ENCODE measurements at regions not wholly inside any gene's neighbourhood (a gene's known extent, or its start where the extent isn't known, plus 50 kb on each side); places are given as distances from the start of the nearest gene placed in this dataset.

GRCh38 chr6:22078802-22079545 is 217.9 kb downstream of the PRL start:
- H3K4me3 ChIP-seq (ENCODE audit: low read length in 2 of 2) = no peak overlapping the region
- H3K27ac ChIP-seq (ENCODE audit: low read depth in 1 of 2, low read length in 2 of 2) = no peak overlapping the region
- H3K4me1 ChIP-seq (ENCODE audit: control insufficient read depth in 1 of 2, insufficient read depth in 2 of 2, low read length in 2 of 2) = peaks cover 0 to 3% of the 10 kb centered on the region in 2 donors
- H3K9me3 ChIP-seq (ENCODE audit: control insufficient read depth, low read length) = no peaks in the 10 kb centered on the region
- H3K27me3 ChIP-seq (ENCODE audit: control insufficient read depth in 1 of 2, insufficient read depth in 2 of 2, low read length in 1 of 2) = no peaks in the 10 kb centered on the region
- ATAC-seq (ENCODE audit: low FRiP score) (no peak), DNase-seq (no peak)
- intact Hi-C loops (cut with DNase I) = loop anchor here in 1 of 2 donors (10.0 kb wide), 1 partner anchor 484 kb away; the partner anchor contains the start of gene SOX4
- WGBS, 2 donors = 94 to 95% methylated on average over 8 of the region's 8 CpGs
- H3K36me3 ChIP-seq (ENCODE audit: control insufficient read depth in 1 of 2, insufficient read depth in 2 of 2, low read length in 1 of 2) = no peaks in the 10 kb centered on the region

GRCh38 chr6:22079783-22080182 is 217.1 kb downstream of the PRL start:
- intact Hi-C loops (cut with DNase I) = loop anchor here in 1 of 2 donors (10.0 kb wide), 1 partner anchor 485 kb away; the partner anchor contains the start of gene SOX4
- DNase-seq (peak in 1 of 2 donors; percentile 55), ATAC-seq (ENCODE audit: low FRiP score) (no peak)
- no peaks in the 10 kb centered on the region for H3K27me3 ChIP-seq (ENCODE audit: control insufficient read depth in 1 of 2, insufficient read depth in 2 of 2, low read length in 1 of 2)
- H3K4me3 ChIP-seq (ENCODE audit: low read length in 2 of 2) = no peak overlapping the region
- H3K27ac ChIP-seq (ENCODE audit: low read depth in 1 of 2, low read length in 2 of 2) = no peak overlapping the region
- H3K4me1 ChIP-seq (ENCODE audit: control insufficient read depth in 1 of 2, insufficient read depth in 2 of 2, low read length in 2 of 2) = peaks cover 0 to 3% of the 10 kb centered on the region in 2 donors
- WGBS, 2 donors = 2 to 12% methylated on average over 5 of the region's 5 CpGs
- H3K36me3 ChIP-seq (ENCODE audit: control insufficient read depth in 1 of 2, insufficient read depth in 2 of 2, low read length in 1 of 2) = no peaks in the 10 kb centered on the region
- no peaks in the 10 kb centered on the region for H3K9me3 ChIP-seq (ENCODE audit: control insufficient read depth, low read length)

GRCh38 chr6:22081709-22082108 is 215.1 kb downstream of the PRL start:
- no peaks in the 10 kb centered on the region for H3K36me3 ChIP-seq (ENCODE audit: control insufficient read depth in 1 of 2, insufficient read depth in 2 of 2, low read length in 1 of 2)
- peaks cover 0 to 3% of the 10 kb centered on the region in 2 donors for H3K4me1 ChIP-seq (ENCODE audit: control insufficient read depth in 1 of 2, insufficient read depth in 2 of 2, low read length in 2 of 2)
- no peak for DNase-seq
- no peaks in the 10 kb centered on the region for H3K9me3 ChIP-seq (ENCODE audit: control insufficient read depth, low read length)
- intact Hi-C loops (cut with DNase I) = no loop called here
- ATAC-seq (ENCODE audit: low FRiP score) = no peak
- H3K27ac ChIP-seq (ENCODE audit: low read depth in 1 of 2, low read length in 2 of 2) = peak overlapping the region in 1 of 2 donors; percentile 28
- 74 to 85% methylated on average over 4 of the region's 4 CpGs for whole genome bisulfite sequencing, 2 donors
- no peak overlapping the region for H3K4me3 ChIP-seq (ENCODE audit: low read length in 2 of 2)
- no peaks in the 10 kb centered on the region for H3K27me3 ChIP-seq (ENCODE audit: control insufficient read depth in 1 of 2, insufficient read depth in 2 of 2, low read length in 1 of 2)

GRCh38 chr6:22082218-22082617 is 214.6 kb downstream of the PRL start:
- Histone ChIP-seq H3K27ac (ENCODE audit: low read depth in 1 of 2, low read length in 2 of 2) (no peak overlapping the region), H3K4me1 (ENCODE audit: control insufficient read depth in 1 of 2, insufficient read depth in 2 of 2, low read length in 2 of 2) (peaks cover 0 to 3% of the 10 kb centered on the region in 2 donors), H3K4me3 (ENCODE audit: low read length in 2 of 2) (no peak overlapping the region), H3K9me3 (ENCODE audit: control insufficient read depth, low read length) (no peaks in the 10 kb centered on the region), H3K27me3 (ENCODE audit: control insufficient read depth in 1 of 2, insufficient read depth in 2 of 2, low read length in 1 of 2) (no peaks in the 10 kb centered on the region), H3K36me3 (ENCODE audit: control insufficient read depth in 1 of 2, insufficient read depth in 2 of 2, low read length in 1 of 2) (no peaks in the 10 kb centered on the region)
- ATAC-seq (ENCODE audit: low FRiP score) = no peak
- DNase-seq = no peak
- intact Hi-C loops (cut with DNase I) = no loop called here
- WGBS, 2 donors = 22 to 34% methylated on average over 3 of the region's 3 CpGs

- ATAC-seq (ENCODE audit: low FRiP score) = no peak
- no peak for DNase-seq
- intact Hi-C loops (cut with DNase I) = no loop called here
- Histone ChIP-seq H3K36me3 (ENCODE audit: control insufficient read depth in 1 of 2, insufficient read depth in 2 of 2, low read length in 1 of 2) (no peaks in the 10 kb centered on the region), H3K4me3 (ENCODE audit: low read length in 2 of 2) (no peak overlapping the region), H3K27me3 (ENCODE audit: control insufficient read depth in 1 of 2, insufficient read depth in 2 of 2, low read length in 1 of 2) (no peaks in the 10 kb centered on the region), H3K4me1 (ENCODE audit: control insufficient read depth in 1 of 2, insufficient read depth in 2 of 2, low read length in 2 of 2) (peaks cover 0 to 3% of the 10 kb centered on the region in 2 donors), H3K9me3 (ENCODE audit: control insufficient read depth, low read length) (no peaks in the 10 kb centered on the region), H3K27ac (ENCODE audit: low read depth in 1 of 2, low read length in 2 of 2) (no peak overlapping the region)
- 5 to 34% methylated on average over 1 of the region's 1 CpG for WGBS, 2 donors
Observed at GRCh38 chr6:22083119-22083518, 213.7 kb downstream of the PRL start.

GRCh38 chr6:22087960-22088706 is 208.7 kb downstream of the PRL start:
- intact Hi-C loops (cut with DNase I) = no loop called here
- ATAC-seq (ENCODE audit: low FRiP score) (no peak), DNase-seq (no peak)

GRCh38 chr6:22091424-22091948 is 205.3 kb downstream of the PRL start:
- intact Hi-C loops (cut with DNase I) = no loop called here
- no peak overlapping the region for H3K4me3 ChIP-seq (ENCODE audit: low read length in 2 of 2)
- ATAC-seq (ENCODE audit: low FRiP score) (no peak), DNase-seq (no peak)
- no peaks in the 10 kb centered on the region for H3K36me3 ChIP-seq (ENCODE audit: control insufficient read depth in 1 of 2, insufficient read depth in 2 of 2, low read length in 1 of 2)
- H3K27ac ChIP-seq (ENCODE audit: low read depth in 1 of 2, low read length in 2 of 2) = no peak overlapping the region
- no peaks in the 10 kb centered on the region for H3K9me3 ChIP-seq (ENCODE audit: control insufficient read depth, low read length)
- no peaks in the 10 kb centered on the region for H3K4me1 ChIP-seq (ENCODE audit: control insufficient read depth in 1 of 2, insufficient read depth in 2 of 2, low read length in 2 of 2)
- no peaks in the 10 kb centered on the region for H3K27me3 ChIP-seq (ENCODE audit: control insufficient read depth in 1 of 2, insufficient read depth in 2 of 2, low read length in 1 of 2)
- 41 to 44% methylated on average over 5 of the region's 5 CpGs for WGBS, 2 donors

More at GRCh38 chr6:22087960-22088706, 208.7 kb downstream of the PRL start:
- Histone ChIP-seq H3K36me3 (ENCODE audit: control insufficient read depth in 1 of 2, insufficient read depth in 2 of 2, low read length in 1 of 2) (no peaks in the 10 kb centered on the region), H3K9me3 (ENCODE audit: control insufficient read depth, low read length) (no peaks in the 10 kb centered on the region), H3K27me3 (ENCODE audit: control insufficient read depth in 1 of 2, insufficient read depth in 2 of 2, low read length in 1 of 2) (no peaks in the 10 kb centered on the region), H3K4me3 (ENCODE audit: low read length in 2 of 2) (no peak overlapping the region), H3K27ac (ENCODE audit: low read depth in 1 of 2, low read length in 2 of 2) (no peak overlapping the region), H3K4me1 (ENCODE audit: control insufficient read depth in 1 of 2, insufficient read depth in 2 of 2, low read length in 2 of 2) (peaks cover 0 to under 1% of the 10 kb centered on the region in 2 donors)
- 80 to 86% methylated on average over 9 of the region's 9 CpGs for WGBS, 2 donors

- Histone ChIP-seq H3K36me3 (ENCODE audit: control insufficient read depth in 1 of 2, insufficient read depth in 2 of 2, low read length in 1 of 2) (no peaks in the 10 kb centered on the region), H3K4me3 (ENCODE audit: low read length in 2 of 2) (no peak overlapping the region), H3K9me3 (ENCODE audit: control insufficient read depth, low read length) (no peaks in the 10 kb centered on the region), H3K27ac (ENCODE audit: low read depth in 1 of 2, low read length in 2 of 2) (no peak overlapping the region), H3K27me3 (ENCODE audit: control insufficient read depth in 1 of 2, insufficient read depth in 2 of 2, low read length in 1 of 2) (no peaks in the 10 kb centered on the region), H3K4me1 (ENCODE audit: control insufficient read depth in 1 of 2, insufficient read depth in 2 of 2, low read length in 2 of 2) (peaks cover 0 to 2% of the 10 kb centered on the region in 2 donors)
- no peak for ATAC-seq (ENCODE audit: low FRiP score)
- intact Hi-C loops (cut with DNase I) = no loop called here
- 94 to 97% methylated on average over 1 of the region's 1 CpG for WGBS, 2 donors
- DNase-seq = no peak
Observed at GRCh38 chr6:22095836-22096235, 201.0 kb downstream of the PRL start.

Data from aorta (tissue), 5 donors.